CD14-positive monocyte (primary cell): ENCODE measurements at regions not wholly inside any gene's neighbourhood (a gene's known extent, or its start where the extent isn't known, plus 50 kb on each side); places are given as distances from the start of the nearest gene placed in this dataset.

Experiments
- DNase-seq, 3 donors: peaks; one replicate each; pipeline ENCODE4 v3.0.0-alpha.2; 2011 to 2022
- H2AFZ ChIP-seq: 2 replicates; pipeline ENCODE4 v1.6.0; 2012; ENCODE audit warnings: mild to moderate bottlenecking, low read depth, low read length, inconsistent platforms; ENCODE audit not compliant: insufficient read depth, poor library complexity, severe bottlenecking
- H3K27ac ChIP-seq, 2 donors: 1 replicate in 1 of 2; 2 replicates in 1 of 2; pipeline ENCODE4 v1.5.1; 2012 to 2013; ENCODE audit warnings: low read length in 2 of 2, control low read depth in 1 of 2, inconsistent platforms in 1 of 2, low read depth in 1 of 2, mild to moderate bottlenecking in 1 of 2
- H3K27me3 ChIP-seq, 2 donors: one replicate each; pipeline versions ENCODE4 v1.6.0 to v1.6.1; 2011 to 2013; ENCODE audit warnings: low read length in 2 of 2; ENCODE audit not compliant: control insufficient read depth in 2 of 2, insufficient read depth in 2 of 2
- H3K36me3 ChIP-seq, 2 donors: replicated peaks in 1 of 2; 1 replicate in 1 of 2; 2 replicates in 1 of 2; pipeline versions ENCODE4 v1.5.1 to v1.6.1; 2012 to 2013; ENCODE audit warnings: low read length in 2 of 2, control low read depth in 1 of 2, inconsistent platforms in 1 of 2, mild to moderate bottlenecking in 1 of 2; ENCODE audit not compliant: insufficient read depth in 2 of 2, control insufficient read depth in 1 of 2
- H3K4me1 ChIP-seq, 2 donors: 1 replicate in 1 of 2; 2 replicates in 1 of 2; pipeline versions ENCODE4 v1.5.1 to v1.6.1; 2012 to 2013; ENCODE audit warnings: low read length in 2 of 2, control low read depth in 1 of 2, inconsistent platforms in 1 of 2, mild to moderate bottlenecking in 1 of 2, moderate library complexity in 1 of 2; ENCODE audit not compliant: insufficient read depth in 2 of 2, control insufficient read depth in 1 of 2
- H3K4me2 ChIP-seq: replicated peaks from 2 replicates; pipeline ENCODE3; 2012; ENCODE audit warnings: low read length, moderate library complexity, mild to moderate bottlenecking; ENCODE audit not compliant: poor library complexity, severe bottlenecking; ENCODE audit errors: extremely low read depth
- H3K4me3 ChIP-seq, 3 experiments: fragments of 200-600 bp in 1 of 3; sonication (generic) in 1 of 3; replicated peaks in 1 of 3; 1 replicate in 2 of 3; 2 replicates in 1 of 3; pipeline ENCODE4 v1.5.1; 2011 to 2013; ENCODE audit warnings: low read length in 3 of 3, mild to moderate bottlenecking in 3 of 3, control low read depth in 2 of 3, low read depth in 2 of 3, inconsistent platforms in 1 of 3, moderate library complexity in 1 of 3
- H3K79me2 ChIP-seq: 2 replicates; pipeline ENCODE4 v1.6.0; 2012; ENCODE audit warnings: mild to moderate bottlenecking, control low read depth, inconsistent platforms, low read length, moderate library complexity; ENCODE audit not compliant: insufficient read depth
- H3K9ac ChIP-seq: 2 replicates; pipeline ENCODE4 v1.6.0; 2017; ENCODE audit warnings: low read length, mild to moderate bottlenecking; ENCODE audit not compliant: insufficient read depth, poor library complexity, severe bottlenecking
- H3K9me3 ChIP-seq, 2 donors: replicated peaks in 1 of 2; 1 replicate in 1 of 2; 2 replicates in 1 of 2; pipeline versions ENCODE4 v1.5.1 to v1.6.1; 2012 to 2013; ENCODE audit warnings: low read length in 2 of 2, control low read depth in 1 of 2; ENCODE audit not compliant: control insufficient read depth in 1 of 2, insufficient read depth in 1 of 2
- H4K20me1 ChIP-seq: 2 replicates; pipeline ENCODE4 v1.6.0; 2012; ENCODE audit warnings: mild to moderate bottlenecking, low read length, control low read depth, moderate library complexity; ENCODE audit not compliant: insufficient read depth
- H3K27ac Mint-ChIP-seq, 7 donors: one replicate each; pipeline ENCODE4 v1.8.0; 2020; ENCODE audit warnings: mild to moderate bottlenecking in 7 of 7, mixed read lengths in 7 of 7, moderate library complexity in 6 of 7, inconsistent platforms in 2 of 7
- H3K27me3 Mint-ChIP-seq, 3 donors: one replicate each; pipeline ENCODE4 v1.8.0; 2021 to 2022; ENCODE audit warnings: low read depth in 3 of 3, mild to moderate bottlenecking in 3 of 3, mixed read lengths in 3 of 3, moderate library complexity in 3 of 3, inconsistent platforms in 1 of 3
- H3K36me3 Mint-ChIP-seq, 2 donors: one replicate each; pipeline ENCODE4 v1.8.0; 2020; ENCODE audit warnings: mixed read lengths in 2 of 2, inconsistent platforms in 1 of 2, mild to moderate bottlenecking in 1 of 2
- H3K4me1 Mint-ChIP-seq: one replicate; pipeline ENCODE4 v1.8.0; 2020; ENCODE audit warnings: mild to moderate bottlenecking, mixed read lengths
- H3K4me3 Mint-ChIP-seq, 2 donors: one replicate each; pipeline ENCODE4 v1.8.0; 2020; ENCODE audit warnings: mild to moderate bottlenecking in 2 of 2, mixed read lengths in 2 of 2, moderate library complexity in 1 of 2
- H3K9me3 Mint-ChIP-seq, 7 donors: one replicate each; pipeline ENCODE4 v1.8.0; 2020 to 2022; ENCODE audit warnings: mixed read lengths in 7 of 7, mild to moderate bottlenecking in 6 of 7, moderate library complexity in 6 of 7, inconsistent platforms in 2 of 7
- WGBS: methylation state at CpG from one replicate; pipeline ENCODE4 v1.1.5; 2013; ENCODE audit warnings: missing lambda C conversion rate; ENCODE audit not compliant: insufficient coverage; 5-methylcytosine and 5-hydroxymethylcytosine counted together
- intact Hi-C, 2 donors: fragments of 100-400 bp; cut with micrococcal nuclease; formaldehyde crosslinking; loops; one replicate each; pipeline versions ENCODE4 v1.15.0 to v1.15.1; 2023
- TF ChIP-seq, protein P1 (sequence below): fragments of 200-600 bp; IDR thresholded peaks from one replicate; pipeline ENCODE4 v1.8.0; 2022; ENCODE audit warnings: antibody characterized with exemption, mild to moderate bottlenecking

- no peak for DNase-seq
- Histone ChIP-seq H3K4me1 (no peaks in the 10 kb centered on the region), H3K4me3 (no peak overlapping the region), H3K27ac (no peak overlapping the region), H3K79me2 (no peaks in the 10 kb centered on the region), H3K9me3 (peaks cover 0 to 21% of the 10 kb centered on the region in 2 donors), H3K27me3 (no peaks in the 10 kb centered on the region), H3K4me2 (no peak overlapping the region), H3K36me3 (no peaks in the 10 kb centered on the region), H2AFZ (no peak overlapping the region), H3K9ac (no peak overlapping the region), H4K20me1 (no peaks in the 10 kb centered on the region)
- H3K36me3 Mint-ChIP-seq: no peaks in the 10 kb centered on the region
- H3K4me3 Mint-ChIP-seq: no peak overlapping the region
- no peaks in the 10 kb centered on the region for H3K4me1 Mint-ChIP-seq
- TF ChIP-seq, protein P1, sequence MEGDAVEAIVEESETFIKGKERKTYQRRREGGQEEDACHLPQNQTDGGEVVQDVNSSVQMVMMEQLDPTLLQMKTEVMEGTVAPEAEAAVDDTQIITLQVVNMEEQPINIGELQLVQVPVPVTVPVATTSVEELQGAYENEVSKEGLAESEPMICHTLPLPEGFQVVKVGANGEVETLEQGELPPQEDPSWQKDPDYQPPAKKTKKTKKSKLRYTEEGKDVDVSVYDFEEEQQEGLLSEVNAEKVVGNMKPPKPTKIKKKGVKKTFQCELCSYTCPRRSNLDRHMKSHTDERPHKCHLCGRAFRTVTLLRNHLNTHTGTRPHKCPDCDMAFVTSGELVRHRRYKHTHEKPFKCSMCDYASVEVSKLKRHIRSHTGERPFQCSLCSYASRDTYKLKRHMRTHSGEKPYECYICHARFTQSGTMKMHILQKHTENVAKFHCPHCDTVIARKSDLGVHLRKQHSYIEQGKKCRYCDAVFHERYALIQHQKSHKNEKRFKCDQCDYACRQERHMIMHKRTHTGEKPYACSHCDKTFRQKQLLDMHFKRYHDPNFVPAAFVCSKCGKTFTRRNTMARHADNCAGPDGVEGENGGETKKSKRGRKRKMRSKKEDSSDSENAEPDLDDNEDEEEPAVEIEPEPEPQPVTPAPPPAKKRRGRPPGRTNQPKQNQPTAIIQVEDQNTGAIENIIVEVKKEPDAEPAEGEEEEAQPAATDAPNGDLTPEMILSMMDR: no peak
- no CpG with 5 or more reads among the region's 2 CpGs for WGBS
- intact Hi-C loops: no loop called here
- peaks cover 2 to 11% (median 9%) of the 10 kb centered on the region in 7 donors for H3K9me3 Mint-ChIP-seq
- H3K27me3 Mint-ChIP-seq: no peaks in the 10 kb centered on the region
- H3K27ac Mint-ChIP-seq: no peak overlapping the region
Observed at GRCh38 chr4:59945277-59945676, 1254.8 kb upstream of the ADGRL3 start.

DNA sequence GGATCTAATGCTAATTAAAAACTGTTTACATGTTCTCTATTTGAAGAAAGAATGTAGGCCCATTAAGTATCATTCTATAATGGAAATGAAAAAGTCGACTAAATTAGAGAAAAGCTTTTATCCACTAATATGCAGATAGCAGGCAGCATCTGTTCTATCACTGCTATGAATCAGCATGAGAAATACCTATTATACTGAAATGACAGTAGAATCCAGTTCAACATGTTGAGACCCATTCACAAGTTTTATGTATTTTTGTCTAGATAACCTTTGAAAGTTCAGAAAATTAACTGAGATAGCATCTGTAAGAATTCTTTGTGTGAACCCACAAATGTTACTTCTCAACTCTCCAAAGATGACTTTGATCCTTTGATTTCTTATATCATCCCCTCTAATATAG, 1254.4 kb upstream of the ADGRL3 start:
- Mint-ChIP-seq H3K27ac (no peak overlapping the region), H3K4me3 (no peak overlapping the region), H3K9me3 (peaks cover 2 to 11% (median 9%) of the 10 kb centered on the region in 7 donors), H3K4me1 (no peaks in the 10 kb centered on the region), H3K27me3 (no peaks in the 10 kb centered on the region), H3K36me3 (no peaks in the 10 kb centered on the region)
- WGBS: no CpG with 5 or more reads among the region's 1 CpG
- no peaks in the 10 kb centered on the region for H3K27me3 ChIP-seq
- TF ChIP-seq, protein P1: no peak
- no peak overlapping the region for H3K27ac ChIP-seq
- H3K36me3 ChIP-seq: no peaks in the 10 kb centered on the region
- intact Hi-C loops: no loop called here
- H3K9ac ChIP-seq: no peak overlapping the region
- no peaks in the 10 kb centered on the region for H3K4me1 ChIP-seq
- H3K4me3 ChIP-seq: no peak overlapping the region
- H4K20me1 ChIP-seq: no peaks in the 10 kb centered on the region
- peaks cover 0 to 21% of the 10 kb centered on the region in 2 donors for H3K9me3 ChIP-seq
- no peaks in the 10 kb centered on the region for H3K79me2 ChIP-seq
- H3K4me2 ChIP-seq: no peak overlapping the region
- DNase-seq: no peak
- no peak overlapping the region for H2AFZ ChIP-seq
